Stomach (tissue), 8 donors: ENCODE measurements at regions not wholly inside any gene's neighbourhood (a gene's known extent, or its start where the extent isn't known, plus 50 kb on each side); places are given as distances from the start of the nearest gene placed in this dataset.

Experiments used
- DNase-seq, 2 donors: peaks; one replicate each; pipeline versions ENCODE4 v3.0.0 to v3.0.0-alpha.2; 2013 to 2019
- H3K27ac ChIP-seq, 5 donors: fragments of 200-600 bp in 4 of 5; sonication (generic) in 4 of 5; one replicate each; pipeline ENCODE4 v1.5.1; 2013 to 2019; ENCODE audit warnings: mild to moderate bottlenecking in 1 of 5, moderate library complexity in 1 of 5
- H3K27me3 ChIP-seq, 3 donors: fragments of 200-600 bp; sonication (generic); one replicate each; pipeline ENCODE4 v1.5.1; 2017 to 2019; ENCODE audit warnings: mixed run types in 1 of 3
- H3K36me3 ChIP-seq, 4 donors: fragments of 200-600 bp; sonication (generic); 1 replicate in 3 of 4; 2 replicates in 1 of 4; pipeline ENCODE4 v1.5.1; 2016 to 2019
- H3K4me1 ChIP-seq, 4 donors: fragments of 200-600 bp; sonication (generic); one replicate each; pipeline ENCODE4 v1.5.1; 2016 to 2019
- H3K4me3 ChIP-seq, 4 donors: fragments of 200-600 bp; sonication (generic) in 3 of 4; one replicate each; pipeline ENCODE4 v1.5.1; 2016 to 2019; ENCODE audit warnings: mild to moderate bottlenecking in 1 of 4
- H3K9me3 ChIP-seq, 4 donors: fragments of 200-600 bp; sonication (generic); one replicate each; pipeline ENCODE4 v1.5.1; 2016 to 2019
- CTCF ChIP-seq, 7 experiments: fragments of 450-650 bp in 4 of 7; fragments of 200-600 bp in 3 of 7; sonication (generic) in 3 of 7; IDR thresholded peaks; one replicate each; pipeline ENCODE4 v1.5.1; 2016 to 2019; ENCODE audit warnings: antibody characterized with exemption in 7 of 7, control low read depth in 2 of 7, mild to moderate bottlenecking in 1 of 7
- EP300 ChIP-seq: sonication (generic); formaldehyde crosslinking; IDR thresholded peaks from one replicate; pipeline ENCODE4 v1.6.1; 2017; ENCODE audit warnings: antibody characterized with exemption
- POLR2A ChIP-seq, 4 donors: fragments of 450-650 bp; IDR thresholded peaks; one replicate each; pipeline ENCODE4 v1.6.1; 2016; ENCODE audit warnings: antibody characterized with exemption in 4 of 4, control low read depth in 2 of 4, mild to moderate bottlenecking in 1 of 4, moderate library complexity in 1 of 4
- POLR2AphosphoS5 ChIP-seq, 3 donors: sonication (generic); formaldehyde crosslinking; IDR thresholded peaks; one replicate each; pipeline ENCODE4 v1.6.1; 2016; ENCODE audit warnings: antibody characterized with exemption in 3 of 3
- WGBS, 5 donors: extraction: QIAGEN DNeasy Blood & Tissue Kit in 3 of 5; methylation state at CpG; one replicate each; pipeline versions ENCODE4 v1.1.5 to v1.1.7; 2013 to 2018; 5-methylcytosine and 5-hydroxymethylcytosine counted together
- intact Hi-C: fragments of 100-400 bp; cut with DNase I; formaldehyde crosslinking; loops from one replicate; pipeline ENCODE4 v1.15.1; 2023; ENCODE audit warnings: low total_unique reads
- donor health status: healthy with polysubstance abuse.
- donor health status: Bipolar disorder and iron deficiency.
- donor health status: healthy.

GRCh38 chr3:127448671-127449070 is 141.9 kb downstream of the TPRA1 start:
- peak in 1 of 2 donors; percentile 23 for DNase-seq
- no peak overlapping the region for H3K4me3 ChIP-seq
- intact Hi-C loops: no loop called here
- no peak overlapping the region for H3K27ac ChIP-seq
- TF ChIP-seq CTCF (IDR thresholded peaks at IDR 0.05) (no peak), POLR2AphosphoS5 (IDR thresholded peaks at IDR 0.05) (peak in 1 of 3 donors; percentile 47), EP300 (no peak)
- H3K9me3 ChIP-seq: no peaks in the 10 kb centered on the region
- no peaks in the 10 kb centered on the region for H3K36me3 ChIP-seq
- WGBS, 5 donors: 57 to 67% (median 58%) methylated on average over 3 of the region's 3 CpGs
- no peaks in the 10 kb centered on the region for H3K4me1 ChIP-seq
- peaks cover 0 to 55% (median 4%) of the 10 kb centered on the region in 3 donors for H3K27me3 ChIP-seq

DNA sequence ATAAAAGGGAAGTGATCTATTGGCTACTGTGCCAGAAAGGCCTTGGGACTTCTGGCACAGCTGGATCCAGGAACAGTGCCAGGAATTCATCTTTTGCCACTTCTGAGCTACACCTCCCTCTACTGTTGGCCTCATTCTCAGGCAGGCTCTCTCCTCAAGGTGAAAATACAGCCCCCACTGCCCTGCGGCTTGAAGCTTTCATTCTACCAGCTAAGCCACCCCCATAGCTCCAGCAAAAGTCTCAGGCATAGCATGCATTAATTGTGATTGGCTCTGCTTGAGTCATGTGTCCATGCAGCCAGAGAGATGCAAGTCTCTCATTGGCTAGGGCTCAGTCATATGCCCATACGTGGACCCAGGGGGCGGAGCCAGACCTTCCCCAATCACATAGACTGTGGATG is 142.4 kb downstream of the TPRA1 start:
- Histone ChIP-seq H3K36me3 (no peaks in the 10 kb centered on the region), H3K4me1 (no peaks in the 10 kb centered on the region), H3K27me3 (peaks cover 0 to 50% (median 4%) of the 10 kb centered on the region in 3 donors), H3K9me3 (no peaks in the 10 kb centered on the region), H3K27ac (no peak overlapping the region), H3K4me3 (no peak overlapping the region)
- 58 to 82% (median 76%) methylated on average over 3 of the region's 3 CpGs for WGBS, 5 donors
- intact Hi-C loops: no loop called here
- no peak for TF ChIP-seq EP300
- no peak for TF ChIP-seq CTCF (IDR thresholded peaks at IDR 0.05)
- DNase-seq: peak in 1 of 2 donors; percentile 23

DNA sequence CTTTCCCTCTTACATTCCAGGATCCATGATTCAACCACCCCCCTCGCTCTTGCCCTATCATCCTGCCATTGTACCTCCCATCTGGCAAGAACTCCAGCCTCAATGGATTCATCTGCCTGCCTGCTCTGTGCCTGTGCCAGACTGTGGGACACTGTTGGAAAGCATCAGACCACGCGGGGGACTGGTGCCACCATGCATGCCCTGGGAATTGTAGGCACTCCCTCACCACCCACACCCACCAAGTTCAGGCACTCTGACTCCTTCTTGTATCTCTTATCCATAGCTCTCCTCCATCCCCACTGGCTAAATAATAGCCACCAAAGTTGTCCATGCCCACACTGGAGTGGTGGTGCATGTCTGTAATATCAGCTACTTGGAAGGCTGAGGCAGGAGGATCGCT is 143.8 kb downstream of the TPRA1 start:
- Histone ChIP-seq H3K4me3 (no peak overlapping the region), H3K36me3 (no peaks in the 10 kb centered on the region), H3K27ac (no peak overlapping the region), H3K9me3 (no peaks in the 10 kb centered on the region), H3K4me1 (no peaks in the 10 kb centered on the region), H3K27me3 (peaks cover 0 to 36% (median 0%) of the 10 kb centered on the region in 3 donors)
- no peak for TF ChIP-seq EP300
- no peak for TF ChIP-seq CTCF (IDR thresholded peaks at IDR 0.05)
- TF ChIP-seq POLR2A (IDR thresholded peaks at IDR 0.05): no peak
- no peak for TF ChIP-seq POLR2AphosphoS5 (IDR thresholded peaks at IDR 0.05)
- no peak for DNase-seq
- intact Hi-C loops: no loop called here
- 82 to 93% (median 89%) methylated on average over 4 of the region's 4 CpGs for WGBS, 5 donors

DNA sequence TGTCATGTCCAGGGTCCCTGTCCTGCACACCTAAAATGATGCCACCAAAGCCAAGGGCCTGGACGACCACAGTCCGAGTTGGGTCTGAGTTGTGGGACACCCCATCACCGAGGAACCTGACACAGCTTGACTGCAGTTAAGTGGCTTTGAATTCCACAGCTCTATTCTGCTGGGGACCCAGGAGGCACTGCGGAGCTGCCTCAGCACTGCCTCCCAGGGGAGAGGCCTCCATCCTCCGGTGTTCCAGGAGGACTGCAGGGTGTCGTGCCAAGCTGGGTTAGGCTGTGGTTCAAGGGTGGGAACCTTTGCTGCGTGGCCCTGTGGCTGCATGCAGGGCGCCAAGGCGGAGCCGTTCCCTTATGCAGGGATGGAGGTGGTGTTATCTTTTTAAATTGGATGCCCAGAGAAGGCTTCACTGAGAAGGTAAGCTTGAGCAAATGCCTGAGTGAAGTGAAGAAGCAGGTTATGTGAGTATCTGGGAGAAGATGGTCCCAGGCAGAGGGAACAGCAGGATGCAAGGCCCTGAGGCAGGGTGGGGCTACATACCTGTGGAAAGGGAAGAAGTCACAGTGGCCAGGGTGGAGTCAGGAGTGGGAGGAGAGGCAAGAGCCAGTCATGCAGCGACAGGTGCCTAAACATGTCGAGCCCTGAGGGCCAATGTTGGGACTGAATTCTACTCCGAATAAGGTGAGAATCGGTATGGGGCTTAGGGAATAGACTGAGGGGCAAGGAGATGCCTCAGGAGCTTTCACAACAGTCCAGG is 144.8 kb downstream of the TPRA1 start:
- H3K36me3 ChIP-seq: no peaks in the 10 kb centered on the region
- TF ChIP-seq POLR2AphosphoS5 (IDR thresholded peaks at IDR 0.05): no peak
- no peak for TF ChIP-seq CTCF (IDR thresholded peaks at IDR 0.05)
- no peak for TF ChIP-seq EP300
- no peak for TF ChIP-seq POLR2A (IDR thresholded peaks at IDR 0.05)
- DNase-seq: peak in 1 of 2 donors; percentile 21

More for the DNA sequence above, 144.8 kb downstream of the TPRA1 start:
- intact Hi-C loops: no loop called here
- peaks cover 0 to 28% (median 0%) of the 10 kb centered on the region in 3 donors for H3K27me3 ChIP-seq
- H3K9me3 ChIP-seq: no peaks in the 10 kb centered on the region
- H3K27ac ChIP-seq: no peak overlapping the region
- WGBS, 5 donors: 75 to 83% (median 78%) methylated on average over 12 to 14 of the region's 14 CpGs
- H3K4me3 ChIP-seq: no peak overlapping the region
- no peaks in the 10 kb centered on the region for H3K4me1 ChIP-seq
